H9 (cell line): ENCODE measurements at regions not wholly inside any gene's neighbourhood (a gene's known extent, or its start where the extent isn't known, plus 50 kb on each side); places are given as distances from the start of the nearest gene placed in this dataset.

Experiments
- DNase-seq: peaks from one replicate; pipeline ENCODE4 v3.0.0-alpha.2; 2017
- H2AFZ ChIP-seq: one replicate; pipeline ENCODE4 v1.6.1; 2013; ENCODE audit warnings: mild to moderate bottlenecking, low read length, control low read depth, moderate library complexity
- H2AK5ac ChIP-seq: 2 replicates; pipeline ENCODE4 v1.6.1; 2013; ENCODE audit warnings: low read length, control low read depth, mixed read lengths; ENCODE audit not compliant: insufficient read length
- H2BK120ac ChIP-seq: one replicate; pipeline ENCODE4 v1.6.1; 2013; ENCODE audit warnings: low read depth, mild to moderate bottlenecking, low read length, control low read depth, inconsistent platforms; ENCODE audit not compliant: poor library complexity, severe bottlenecking
- H2BK12ac ChIP-seq: 2 replicates; pipeline ENCODE4 v1.6.1; 2013; ENCODE audit warnings: low read length, control low read depth, mixed read lengths, low read depth; ENCODE audit not compliant: insufficient read length
- H2BK15ac ChIP-seq: 2 replicates; pipeline ENCODE4 v1.6.1; 2013; ENCODE audit warnings: low read depth, low read length, control low read depth
- H2BK20ac ChIP-seq: one replicate; pipeline ENCODE4 v1.6.1; 2013; ENCODE audit warnings: low read depth, mild to moderate bottlenecking, low read length, control low read depth, inconsistent platforms; ENCODE audit not compliant: poor library complexity, severe bottlenecking
- H2BK5ac ChIP-seq: 2 replicates; pipeline ENCODE4 v1.6.1; 2013; ENCODE audit warnings: low read length, control low read depth, mixed read lengths; ENCODE audit not compliant: insufficient read length
- H3K14ac ChIP-seq: 2 replicates; pipeline ENCODE4 v1.6.1; 2013; ENCODE audit warnings: low read length, control low read depth; ENCODE audit not compliant: insufficient read depth
- H3K18ac ChIP-seq: 2 replicates; pipeline ENCODE4 v1.6.1; 2013; ENCODE audit warnings: low read depth, mild to moderate bottlenecking, mixed read lengths, low read length, control low read depth; ENCODE audit not compliant: insufficient read length
- H3K23ac ChIP-seq: 2 replicates; pipeline ENCODE4 v1.6.1; 2013; ENCODE audit warnings: low read length, control low read depth, mixed read lengths, low read depth; ENCODE audit not compliant: insufficient read length
- H3K23me2 ChIP-seq: 2 replicates; pipeline ENCODE4 v1.6.1; 2013; ENCODE audit warnings: low read depth, mild to moderate bottlenecking, mixed read lengths, low read length, control low read depth; ENCODE audit not compliant: insufficient read length, poor library complexity, severe bottlenecking
- H3K27ac ChIP-seq: 2 replicates; pipeline ENCODE4 v1.5.1; 2013; ENCODE audit warnings: low read length, control low read depth, mixed read lengths, low read depth; ENCODE audit not compliant: insufficient read length
- H3K27me3 ChIP-seq: 2 replicates; pipeline ENCODE4 v1.6.1; 2013; ENCODE audit warnings: low read length, control low read depth, inconsistent platforms; ENCODE audit not compliant: insufficient read depth
- H3K4ac ChIP-seq: 2 replicates; pipeline ENCODE4 v1.6.1; 2013; ENCODE audit warnings: low read depth, mild to moderate bottlenecking, control low read depth, inconsistent platforms, low read length, moderate library complexity
- H3K4me1 ChIP-seq: 2 replicates; pipeline ENCODE4 v1.6.1; 2013; ENCODE audit warnings: low read length, control low read depth, inconsistent platforms; ENCODE audit not compliant: insufficient read depth
- H3K4me2 ChIP-seq: 2 replicates; pipeline ENCODE4 v1.6.1; 2013; ENCODE audit warnings: low read length, control low read depth, mixed read lengths; ENCODE audit not compliant: insufficient read length, insufficient read depth
- H3K56ac ChIP-seq: 2 replicates; pipeline ENCODE4 v1.6.1; 2013; ENCODE audit warnings: low read depth, mild to moderate bottlenecking, mixed read lengths, low read length, control low read depth; ENCODE audit not compliant: insufficient read length
- H3K79me1 ChIP-seq: 2 replicates; pipeline ENCODE4 v1.6.1; 2013; ENCODE audit warnings: low read depth, mild to moderate bottlenecking, moderate library complexity, low read length, control low read depth, inconsistent platforms; ENCODE audit not compliant: insufficient read depth, poor library complexity, severe bottlenecking
- H3K79me2 ChIP-seq: 2 replicates; pipeline ENCODE4 v1.6.1; 2013; ENCODE audit warnings: low read length, control low read depth, inconsistent platforms; ENCODE audit not compliant: insufficient read depth
- H3K9ac ChIP-seq: 2 replicates; pipeline ENCODE4 v1.6.1; 2013; ENCODE audit warnings: low read length, control low read depth, mixed read lengths; ENCODE audit not compliant: insufficient read length; ENCODE audit errors: extremely low read depth
- H3K9me3 ChIP-seq: one replicate; pipeline ENCODE4 v1.6.1; 2013; ENCODE audit warnings: low read depth, low read length, inconsistent platforms; ENCODE audit not compliant: control insufficient read depth
- H3T11ph ChIP-seq: one replicate; pipeline ENCODE4 v1.6.1; 2013; ENCODE audit warnings: mild to moderate bottlenecking, low read length, control low read depth, inconsistent platforms
- H4K20me1 ChIP-seq: one replicate; pipeline ENCODE4 v1.6.1; 2013; ENCODE audit not compliant: control insufficient read depth, insufficient read length, insufficient read depth
- H4K5ac ChIP-seq: 2 replicates; pipeline ENCODE4 v1.6.1; 2013; ENCODE audit warnings: low read depth, mild to moderate bottlenecking, mixed read lengths, low read length, control low read depth; ENCODE audit not compliant: insufficient read length
- H4K8ac ChIP-seq: replicated peaks from 2 replicates; pipeline ENCODE4 v1.6.1; 2013; ENCODE audit warnings: low read length, control low read depth, mixed read lengths, low read depth; ENCODE audit not compliant: insufficient read length
- H4K91ac ChIP-seq: 2 replicates; pipeline ENCODE4 v1.6.1; 2013; ENCODE audit warnings: low read depth, mild to moderate bottlenecking, moderate library complexity, mixed read lengths, low read length, control low read depth; ENCODE audit not compliant: insufficient read length
- H3K27ac Mint-ChIP-seq, 3 experiments: 2 replicates in 2 of 3; 3 replicates in 1 of 3; pipeline ENCODE4 v1.8.0; 2020 to 2021; ENCODE audit warnings: mixed read lengths in 3 of 3, mild to moderate bottlenecking in 1 of 3, moderate library complexity in 1 of 3
- H3K27me3 Mint-ChIP-seq: 2 replicates; pipeline ENCODE4 v1.8.0; 2021; ENCODE audit warnings: low read depth, mild to moderate bottlenecking, moderate library complexity, mixed read lengths
- H3K36me3 Mint-ChIP-seq, 3 experiments: 2 replicates in 2 of 3; 3 replicates in 1 of 3; pipeline ENCODE4 v1.8.0; 2020 to 2021; ENCODE audit warnings: low read depth in 3 of 3, mixed read lengths in 3 of 3; ENCODE audit not compliant: insufficient read depth in 1 of 3
- H3K4me1 Mint-ChIP-seq, 2 experiments: 2 replicates each; pipeline ENCODE4 v1.8.0; 2020; ENCODE audit warnings: mixed read lengths in 2 of 2
- H3K4me3 Mint-ChIP-seq, 2 experiments: 2 replicates in 1 of 2; 3 replicates in 1 of 2; pipeline ENCODE4 v1.8.0; 2020 to 2021; ENCODE audit warnings: mild to moderate bottlenecking in 2 of 2, mixed read lengths in 2 of 2, moderate library complexity in 1 of 2
- H3K9me3 Mint-ChIP-seq, 2 experiments: 2 replicates in 1 of 2; 3 replicates in 1 of 2; pipeline ENCODE4 v1.8.0; 2020; ENCODE audit warnings: mild to moderate bottlenecking in 2 of 2, mixed read lengths in 2 of 2, moderate library complexity in 1 of 2
- CTCF ChIP-seq: fragments of 200-600 bp; sonication (generic); conservative IDR thresholded peaks from 3 replicates; pipeline ENCODE4 v1.8.0; 2021; ENCODE audit warnings: antibody characterized with exemption, mild to moderate bottlenecking
- WGBS: extraction: QIAGEN DNeasy Blood & Tissue Kit; methylation state at CpG from one replicate; pipeline ENCODE4 v1.1.7; 2013; ENCODE audit warnings: missing lambda C conversion rate, low lambda C conversion rate, mixed read lengths; ENCODE audit not compliant: insufficient read length; ENCODE audit errors: extremely low coverage; 5-methylcytosine and 5-hydroxymethylcytosine counted together

GRCh38 chr14:98704441-98704840, 567.6 kb downstream of the BCL11B start:
- no peak for TF ChIP-seq CTCF
- H3K27ac Mint-ChIP-seq: peak overlapping the region in 1 of 3 experiments; percentile 60; a peak in 2 of 7 replicates
- H3K56ac ChIP-seq: no peak overlapping the region
- H3K4me1 Mint-ChIP-seq: peaks cover 22 to 35% of the 10 kb centered on the region in 2 experiments
- H2BK12ac ChIP-seq: no peak overlapping the region
- no peak overlapping the region for H3K18ac ChIP-seq
- no peak for DNase-seq
- H3K9me3 Mint-ChIP-seq: no peaks in the 10 kb centered on the region
- H3K4me3 Mint-ChIP-seq: no peak overlapping the region
- no peak overlapping the region for H2BK15ac ChIP-seq
- no peak overlapping the region for H4K91ac ChIP-seq
- H3K9me3 ChIP-seq: no peaks in the 10 kb centered on the region
- no peaks in the 10 kb centered on the region for H3K4me1 ChIP-seq
- no peak overlapping the region for H3K23ac ChIP-seq
- H4K8ac ChIP-seq: no peak overlapping the region
- no CpG with 5 or more reads among the region's 3 CpGs for WGBS
- no peaks in the 10 kb centered on the region for H3K79me2 ChIP-seq
- no peak overlapping the region for H2BK5ac ChIP-seq
- no peak overlapping the region for H3K4me2 ChIP-seq
- H2AFZ ChIP-seq: no peak overlapping the region
- H3K4ac ChIP-seq: no peak overlapping the region
- no peak overlapping the region for H2BK120ac ChIP-seq
- no peaks in the 10 kb centered on the region for H3K79me1 ChIP-seq
- no peak overlapping the region for H3T11ph ChIP-seq
- H2AK5ac ChIP-seq: no peak overlapping the region
- H4K20me1 ChIP-seq: no peaks in the 10 kb centered on the region
- H3K27me3 Mint-ChIP-seq: no peaks in the 10 kb centered on the region; the same call in 1 of the 2 replicates
- no peaks in the 10 kb centered on the region for H3K36me3 Mint-ChIP-seq
- H3K27ac ChIP-seq: no peak overlapping the region
- H2BK20ac ChIP-seq: no peak overlapping the region
- H3K23me2 ChIP-seq: no peaks in the 10 kb centered on the region
- no peak overlapping the region for H3K14ac ChIP-seq
- H4K5ac ChIP-seq: no peak overlapping the region
- no peaks in the 10 kb centered on the region for H3K27me3 ChIP-seq
- no peak overlapping the region for H3K9ac ChIP-seq
